ENCODE measurements at regions not wholly inside any gene's neighbourhood (a gene's known extent, or its start where the extent isn't known, plus 50 kb on each side); places are given as distances from the start of the nearest gene placed in this dataset.
"Not testable (repeated sequence)": the region's sequence is repeated elsewhere in the genome, so short reads cannot be mapped to it uniquely, and the experiment has no call there.

DNA sequence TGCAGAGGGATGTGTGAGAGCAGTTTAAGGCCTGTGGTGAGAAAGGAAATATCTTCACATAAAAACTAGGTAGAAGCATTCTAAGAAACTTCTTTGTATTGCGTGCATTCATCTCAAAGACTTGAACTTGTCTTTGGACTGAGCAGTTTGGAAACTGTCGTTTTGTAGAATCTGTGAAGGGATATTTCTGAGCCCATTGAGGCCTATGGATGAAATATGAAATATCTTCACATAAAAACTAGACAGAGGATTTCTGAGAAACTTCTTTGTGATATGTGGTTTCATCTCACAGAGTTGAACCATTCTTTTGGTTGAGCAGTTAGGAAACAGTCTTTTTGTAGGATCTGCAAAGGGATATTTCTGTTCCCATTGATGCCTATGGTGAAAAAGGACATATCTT is 3173.4 kb downstream of the TUBA3C start:
- TF ChIP-seq, protein P1, sequence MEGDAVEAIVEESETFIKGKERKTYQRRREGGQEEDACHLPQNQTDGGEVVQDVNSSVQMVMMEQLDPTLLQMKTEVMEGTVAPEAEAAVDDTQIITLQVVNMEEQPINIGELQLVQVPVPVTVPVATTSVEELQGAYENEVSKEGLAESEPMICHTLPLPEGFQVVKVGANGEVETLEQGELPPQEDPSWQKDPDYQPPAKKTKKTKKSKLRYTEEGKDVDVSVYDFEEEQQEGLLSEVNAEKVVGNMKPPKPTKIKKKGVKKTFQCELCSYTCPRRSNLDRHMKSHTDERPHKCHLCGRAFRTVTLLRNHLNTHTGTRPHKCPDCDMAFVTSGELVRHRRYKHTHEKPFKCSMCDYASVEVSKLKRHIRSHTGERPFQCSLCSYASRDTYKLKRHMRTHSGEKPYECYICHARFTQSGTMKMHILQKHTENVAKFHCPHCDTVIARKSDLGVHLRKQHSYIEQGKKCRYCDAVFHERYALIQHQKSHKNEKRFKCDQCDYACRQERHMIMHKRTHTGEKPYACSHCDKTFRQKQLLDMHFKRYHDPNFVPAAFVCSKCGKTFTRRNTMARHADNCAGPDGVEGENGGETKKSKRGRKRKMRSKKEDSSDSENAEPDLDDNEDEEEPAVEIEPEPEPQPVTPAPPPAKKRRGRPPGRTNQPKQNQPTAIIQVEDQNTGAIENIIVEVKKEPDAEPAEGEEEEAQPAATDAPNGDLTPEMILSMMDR (IDR thresholded peaks at IDR 0.05): not testable (repeated sequence)
- TF ChIP-seq EP300, POLR2A (IDR thresholded peaks at IDR 0.05): not testable (repeated sequence)

Measured in suprapubic skin (tissue), 3 donors.